NCI-H82 treated with DMSO at 0.1 percent for 48 hours (cell line): ENCODE measurements at regions not wholly inside any gene's neighbourhood (a gene's known extent, or its start where the extent isn't known, plus 50 kb on each side); places are given as distances from the start of the nearest gene placed in this dataset.
"Not testable (repeated sequence)": the region's sequence is repeated elsewhere in the genome, so short reads cannot be mapped to it uniquely, and the experiment has no call there.

Experiments
- DNase-seq: peaks from one replicate; lab custom pipeline; 2025; ENCODE audit not compliant: unreplicated experiment; lab: John Stamatoyannopoulos, UW

DNA sequence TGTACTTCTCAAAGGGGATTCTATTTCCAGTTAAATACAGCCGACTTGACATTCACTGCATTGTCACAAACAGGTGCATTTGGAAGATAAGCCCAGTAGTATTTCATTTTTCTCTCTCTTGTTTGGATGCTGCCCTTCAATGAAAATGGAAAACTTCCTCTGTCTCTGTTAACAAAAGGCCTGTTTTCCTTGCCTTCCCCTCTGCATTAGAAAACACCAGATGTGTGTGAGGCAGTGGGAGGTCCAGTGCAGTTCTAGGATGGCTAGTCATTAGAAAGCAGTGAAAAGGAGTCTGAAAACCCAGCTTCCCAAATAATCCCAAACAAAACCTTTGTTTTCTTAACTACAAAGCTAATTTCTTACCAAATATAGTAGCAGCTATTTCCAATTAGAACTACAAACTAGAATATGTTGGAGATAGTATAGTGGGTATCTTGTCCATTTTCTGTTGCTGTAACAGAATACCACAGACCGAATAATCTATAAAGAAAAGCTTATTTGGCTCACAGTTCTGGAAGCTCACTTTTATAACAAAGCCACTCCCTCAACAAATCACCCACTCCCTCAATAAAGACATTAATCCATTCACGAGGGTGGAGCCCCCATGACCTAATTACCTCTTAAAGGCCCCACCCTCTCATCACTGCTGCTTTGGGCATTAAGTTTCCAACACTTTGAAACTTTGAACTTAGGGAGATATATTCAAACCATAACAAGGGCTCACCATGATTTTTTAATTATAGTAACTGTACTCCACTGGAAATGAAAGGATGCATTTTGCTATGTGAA lies 452.1 kb upstream of the RPS6KA3 start:
- no peak for DNase-seq

DNA sequence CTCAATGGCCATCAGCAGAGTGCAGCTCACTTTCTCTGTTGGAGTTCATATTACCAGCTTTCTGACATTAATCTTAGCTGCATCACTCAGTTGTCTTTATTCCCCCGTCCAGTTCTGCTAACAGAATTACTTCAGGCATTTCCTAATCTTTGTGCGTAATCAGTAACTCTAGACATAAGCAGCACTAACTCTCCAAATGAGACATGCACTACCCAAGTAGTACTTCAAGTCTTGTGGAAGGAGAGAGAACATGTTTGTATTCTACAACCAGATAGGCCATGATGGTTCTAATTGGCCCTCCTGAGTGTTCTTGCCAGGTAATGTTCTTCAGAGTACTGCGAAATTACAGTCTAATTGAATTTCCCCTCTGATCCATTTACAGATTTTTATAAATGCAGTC lies 448.5 kb upstream of the RPS6KA3 start:
- DNase-seq, result no peak

DNA sequence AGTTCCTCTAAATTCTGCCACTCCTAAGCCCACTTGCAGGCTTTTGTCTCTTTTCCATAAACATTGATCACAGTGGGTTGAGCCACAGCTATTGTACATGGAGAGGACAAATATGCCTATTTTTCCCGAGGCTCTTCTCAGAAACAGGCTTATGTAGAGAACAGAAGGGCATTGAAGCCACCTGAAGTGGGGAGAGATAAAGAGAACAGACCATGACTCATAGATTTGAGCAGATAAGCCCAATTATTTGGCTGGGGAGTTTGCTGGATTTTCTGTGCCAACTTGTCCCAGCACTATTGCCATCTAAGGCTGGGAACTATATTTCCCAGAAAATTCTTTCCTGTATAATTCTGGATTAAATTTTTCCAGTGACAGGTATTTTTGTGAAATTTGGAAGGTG lies 446.1 kb upstream of the RPS6KA3 start:
- no peak for DNase-seq

DNA sequence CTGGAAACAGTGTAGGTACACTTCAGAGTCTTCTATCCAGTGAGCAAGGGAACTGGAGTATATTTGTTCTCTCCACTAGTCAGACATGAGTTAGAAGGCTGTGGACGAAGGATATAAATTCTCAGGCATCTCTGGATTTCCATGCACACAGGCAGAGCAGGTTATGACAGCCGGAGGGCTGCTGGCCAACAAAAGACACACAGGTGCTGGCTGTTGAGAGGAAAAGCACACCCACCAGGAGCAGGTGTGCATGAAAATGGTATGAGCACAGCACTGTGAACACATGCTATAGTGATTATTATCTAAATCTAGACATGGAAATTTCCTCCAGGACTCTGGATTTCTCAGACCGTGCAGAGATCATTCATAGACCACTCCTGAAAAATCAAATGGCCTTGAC lies 444.7 kb upstream of the RPS6KA3 start:
- no peak for DNase-seq

DNA sequence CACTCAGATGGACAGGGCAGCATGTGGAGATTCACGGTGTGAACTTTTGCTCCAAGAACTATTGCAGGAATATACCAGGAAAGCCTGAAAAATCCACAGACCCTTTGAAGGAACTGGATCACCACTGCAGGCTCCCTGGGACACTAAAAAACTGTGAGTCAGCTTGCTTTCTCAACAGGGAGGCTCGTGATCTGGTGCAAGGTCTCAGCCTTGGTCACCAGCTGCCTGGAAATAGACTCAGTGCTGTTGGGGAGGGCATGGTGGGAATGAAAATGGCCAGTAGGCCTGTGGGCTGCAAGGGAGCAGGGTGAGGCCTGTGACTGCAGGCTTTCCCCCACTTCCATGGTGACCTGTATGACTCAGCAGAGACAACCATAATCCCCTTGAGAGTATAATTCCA lies 426.4 kb upstream of the RPS6KA3 start:
- DNase-seq, result no peak

- no peak for DNase-seq
These were observed 419.5 kb upstream of the RPS6KA3 start for GRCh38 chrX:20686256-20686655.

- DNase-seq, result no peak
These were observed 418.9 kb upstream of the RPS6KA3 start for GRCh38 chrX:20685652-20686051.

DNA sequence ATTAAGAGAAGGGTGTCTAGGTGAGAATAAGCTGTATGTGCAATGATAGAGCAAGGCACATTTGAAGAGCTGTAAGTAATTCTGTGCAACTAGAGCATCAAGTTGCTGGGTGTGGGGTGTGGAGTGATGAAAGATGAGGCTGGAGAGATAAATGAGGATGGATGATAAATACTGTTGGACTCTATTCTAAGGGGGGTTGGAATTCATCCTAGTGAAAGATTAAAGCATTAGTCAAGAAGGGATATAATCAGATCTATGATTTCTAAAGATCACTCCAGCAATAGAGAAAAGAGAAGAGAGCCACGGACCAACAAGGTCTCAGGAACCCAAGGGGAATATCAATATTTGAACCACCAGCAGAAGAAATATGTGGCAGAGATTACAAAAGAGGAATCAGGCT lies 415.0 kb upstream of the RPS6KA3 start:
- DNase-seq, result no peak

DNA sequence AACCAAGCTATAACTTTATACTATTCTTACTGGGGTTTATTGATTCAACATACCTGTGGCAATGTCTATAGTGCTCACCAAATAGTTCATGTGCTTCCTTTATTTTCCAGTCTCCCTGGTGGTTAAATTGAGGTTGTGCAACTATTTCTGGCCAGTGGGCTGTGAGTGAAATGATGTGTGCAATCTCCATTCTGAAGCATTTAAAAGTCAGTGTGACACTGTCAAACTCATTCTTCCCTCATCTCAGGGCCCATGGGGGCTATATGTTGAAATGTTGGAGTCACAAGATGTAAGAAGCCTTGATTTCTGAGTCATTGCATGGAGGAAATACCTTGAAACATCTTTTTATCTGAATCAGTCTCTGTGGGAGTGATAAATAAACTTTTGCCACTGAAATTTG lies 414.3 kb upstream of the RPS6KA3 start:
- no peak for DNase-seq

- no peak for DNase-seq
These were observed 405.8 kb upstream of the RPS6KA3 start for GRCh38 chrX:20672476-20672875.

DNA sequence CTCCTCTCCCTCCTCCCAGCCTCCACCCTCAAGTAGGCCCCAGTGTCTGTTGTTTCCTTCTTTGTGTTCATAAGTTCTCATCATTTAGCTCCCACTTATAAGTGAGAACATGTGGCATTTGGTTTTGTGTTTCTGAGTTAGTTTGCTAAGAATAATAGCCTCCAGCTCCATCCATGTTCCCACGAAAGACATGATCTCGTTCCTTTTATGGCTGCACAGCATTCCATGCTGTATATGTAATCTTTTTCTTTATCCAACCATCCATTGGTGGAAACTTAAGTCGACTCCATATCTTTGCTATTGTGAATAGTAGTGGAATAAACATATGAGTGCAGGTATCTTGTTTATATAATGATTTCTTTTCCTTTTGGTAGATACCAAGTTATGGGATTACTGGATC lies 405.0 kb upstream of the RPS6KA3 start:
- DNase-seq, result not testable (repeated sequence)

DNA sequence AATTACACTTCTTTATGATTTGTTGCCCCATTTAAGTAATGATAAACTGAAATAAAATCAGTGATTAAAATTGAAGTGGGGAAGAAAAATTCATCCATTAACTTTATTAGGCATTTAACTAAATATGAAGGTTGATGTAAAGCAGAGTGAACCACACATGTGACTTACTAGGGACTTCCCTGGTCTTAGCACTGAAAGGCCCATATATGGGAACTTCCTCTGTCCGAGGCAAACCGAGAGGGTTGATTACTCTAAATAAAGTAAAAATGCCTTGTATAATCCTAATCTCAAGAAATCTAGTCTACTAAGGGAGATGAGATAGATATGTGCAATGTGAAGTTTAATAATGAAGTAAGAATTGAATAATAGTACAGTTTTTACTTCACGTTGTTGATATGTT lies 403.9 kb upstream of the RPS6KA3 start:
- DNase-seq, result no peak

DNA sequence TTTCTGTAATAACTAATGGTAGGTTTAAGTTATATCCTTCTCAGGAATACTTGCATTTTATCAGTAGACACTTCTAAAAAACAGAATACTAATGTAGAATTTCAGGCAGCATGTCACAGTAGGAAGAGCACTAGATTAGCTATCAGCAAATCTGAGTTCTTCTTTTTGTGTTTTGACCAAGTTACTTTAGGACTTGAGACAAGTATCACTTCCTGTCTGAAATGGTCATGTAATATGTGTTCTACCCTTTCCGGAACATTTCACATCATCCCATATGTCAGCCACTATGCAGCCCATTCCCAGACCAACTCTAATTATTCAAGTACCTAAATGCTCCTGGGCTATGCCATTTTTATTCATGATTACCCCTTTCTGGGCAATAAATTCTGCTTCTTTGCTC lies 401.8 kb upstream of the RPS6KA3 start:
- no peak for DNase-seq

DNA sequence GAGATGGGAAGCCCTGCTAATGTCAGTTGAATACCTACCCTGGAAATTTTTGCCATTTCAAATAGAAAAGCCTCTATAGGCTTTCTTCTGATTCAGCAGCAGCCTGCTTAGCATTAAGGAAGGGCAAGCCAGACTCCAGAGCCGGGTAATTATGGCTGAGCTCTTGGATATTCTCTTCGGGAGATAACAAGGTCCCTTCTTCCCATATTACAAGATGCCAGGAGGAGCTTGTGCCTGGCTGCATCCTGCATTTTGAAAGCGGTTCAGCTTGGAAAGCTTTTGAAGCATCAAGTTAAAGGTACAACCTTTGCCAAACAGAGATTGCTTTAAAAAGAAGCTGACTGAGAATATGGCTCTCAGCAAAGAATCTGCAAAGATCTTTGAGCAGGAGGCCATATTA lies 399.6 kb upstream of the RPS6KA3 start:
- no peak for DNase-seq

DNA sequence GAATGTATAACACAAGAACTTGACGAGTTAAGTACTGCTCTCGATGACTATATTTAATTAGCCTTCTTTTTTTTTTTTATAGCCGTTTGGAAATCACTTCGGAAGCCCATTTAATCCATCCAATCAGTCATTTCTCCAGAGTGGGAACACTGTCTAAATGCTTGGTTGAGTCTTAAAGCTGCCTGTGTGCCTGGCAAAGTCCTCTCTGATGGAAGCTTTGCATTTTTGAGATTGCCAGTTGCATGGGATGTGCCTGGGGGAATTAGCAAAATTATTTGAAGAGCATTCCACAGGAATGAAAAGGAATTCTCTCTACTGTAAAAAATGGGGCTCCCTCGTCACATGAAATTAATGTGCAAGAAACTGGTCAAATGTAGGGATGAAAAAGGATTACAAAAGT lies 398.8 kb upstream of the RPS6KA3 start:
- DNase-seq, result no peak

GRCh38 chrX:20664774-20665173 lies 398.1 kb upstream of the RPS6KA3 start:
- no peak for DNase-seq

DNA sequence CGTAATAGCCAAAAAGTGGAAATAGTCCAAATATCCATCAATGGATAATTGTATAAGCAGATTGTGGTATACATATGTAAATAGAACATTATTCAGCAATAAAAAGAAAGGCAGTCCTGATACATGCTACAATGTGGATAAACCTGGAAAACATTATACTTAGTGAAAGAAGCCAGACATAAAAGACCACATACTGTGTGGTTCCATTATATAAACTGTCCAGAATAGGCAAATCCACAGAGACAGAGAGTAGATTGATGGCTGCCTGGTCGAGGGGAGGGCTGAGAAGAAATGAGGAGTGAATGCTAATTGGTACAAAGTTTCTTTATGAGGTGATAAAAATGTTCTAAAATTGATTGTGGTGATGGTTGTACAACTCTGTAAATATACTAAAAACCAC lies 397.4 kb upstream of the RPS6KA3 start:
- DNase-seq, result no peak

DNA sequence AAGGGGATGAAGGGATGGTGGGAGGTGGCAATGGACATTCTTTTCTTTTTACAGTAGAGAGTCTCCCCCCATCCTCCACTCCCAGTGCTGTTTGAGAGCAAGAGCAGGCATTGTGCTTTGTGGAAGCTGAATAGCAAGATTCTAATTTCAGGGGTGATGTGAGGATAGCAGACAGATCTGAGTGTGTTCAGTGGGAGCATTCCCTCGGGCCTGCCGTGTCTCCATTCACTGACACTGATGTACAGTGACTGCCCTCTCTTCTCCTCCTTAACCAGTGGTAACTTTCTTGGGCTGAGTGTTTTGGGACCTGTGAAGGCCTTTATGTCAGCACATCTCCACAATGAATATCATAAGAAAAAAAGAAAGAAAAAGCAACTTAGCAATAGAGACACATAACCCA lies 396.6 kb upstream of the RPS6KA3 start:
- DNase-seq, result no peak

DNA sequence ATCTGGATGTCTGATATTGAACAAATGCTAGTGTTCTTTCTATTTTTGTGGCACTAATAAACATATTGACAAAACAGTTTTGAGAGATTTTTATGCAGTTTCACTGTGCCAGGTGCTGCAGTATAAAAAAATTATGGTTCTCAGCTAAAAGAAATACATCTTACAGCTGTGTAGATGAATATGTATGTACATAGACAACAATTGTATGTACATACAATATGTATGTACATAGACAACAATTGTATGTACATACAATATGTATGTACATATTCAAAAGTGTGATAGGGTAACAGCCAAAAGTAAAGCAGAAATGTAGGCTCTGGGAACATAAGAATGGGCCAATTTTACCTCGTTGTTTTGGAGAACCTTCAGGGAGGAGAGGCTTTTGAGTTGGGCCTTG lies 390.0 kb upstream of the RPS6KA3 start:
- DNase-seq, result no peak

DNA sequence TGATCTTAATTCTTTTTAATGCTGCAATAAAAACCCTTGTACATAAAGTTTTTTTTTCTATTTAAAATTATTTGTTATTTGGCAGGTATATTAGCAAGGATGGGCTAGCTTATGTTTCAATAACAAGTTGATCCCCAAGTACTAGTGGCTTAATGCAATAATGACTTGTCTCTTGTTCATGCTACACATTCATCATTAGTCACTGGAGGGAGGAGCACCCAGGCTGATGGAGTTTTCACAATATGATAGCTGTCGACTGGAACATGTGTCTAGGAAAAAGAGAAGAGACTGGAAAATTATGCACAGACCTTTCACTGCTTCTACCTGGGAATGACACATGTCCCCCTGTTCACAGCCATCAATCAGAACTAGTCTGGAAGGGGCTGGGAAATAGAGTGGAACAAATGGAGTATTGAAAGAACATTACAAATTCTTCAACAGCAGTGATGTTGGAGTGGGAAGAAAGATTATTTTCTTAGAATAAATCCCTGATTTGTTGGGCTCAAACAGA lies 387.9 kb upstream of the RPS6KA3 start:
- no peak for DNase-seq

DNA sequence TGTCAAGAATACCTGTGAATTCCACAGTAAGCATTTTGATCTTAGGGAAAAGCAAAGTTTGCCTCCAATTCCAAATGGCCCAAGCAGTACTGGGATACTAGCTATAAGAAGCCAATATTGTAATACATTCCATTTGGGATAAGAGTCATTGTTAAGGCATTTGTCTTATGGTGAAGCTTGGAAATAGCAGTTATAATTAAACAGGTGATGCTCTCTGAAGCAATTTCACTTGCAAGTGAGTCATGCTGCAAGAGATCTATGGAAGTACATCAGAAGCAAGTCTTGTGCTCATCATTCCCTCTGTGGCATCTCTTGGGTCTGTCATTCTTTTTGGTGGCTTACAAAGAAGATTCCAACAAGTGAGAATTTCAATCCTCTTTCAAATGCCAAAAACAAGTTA lies 386.4 kb upstream of the RPS6KA3 start:
- DNase-seq, result no peak

GRCh38 chrX:20641954-20642353 lies 375.2 kb upstream of the RPS6KA3 start:
- no peak for DNase-seq

- no peak for DNase-seq
These were observed 372.4 kb upstream of the RPS6KA3 start for GRCh38 chrX:20639115-20639514.
